Rectal smooth muscle tissue (tissue), 1 donor: ENCODE measurements at regions not wholly inside any gene's neighbourhood (a gene's known extent, or its start where the extent isn't known, plus 50 kb on each side); places are given as distances from the start of the nearest gene placed in this dataset.

Experiments used
- H3K27ac ChIP-seq: one replicate; pipeline ENCODE4 v1.7.0; 2013; ENCODE audit warnings: low read depth, low read length, inconsistent platforms
- H3K27me3 ChIP-seq: one replicate; pipeline ENCODE4 v1.7.0; 2013; ENCODE audit warnings: low read length; ENCODE audit not compliant: control insufficient read depth, insufficient read depth
- H3K36me3 ChIP-seq: one replicate; pipeline ENCODE4 v1.7.0; 2013; ENCODE audit warnings: low read length; ENCODE audit not compliant: control insufficient read depth, insufficient read depth
- H3K4me1 ChIP-seq: one replicate; pipeline ENCODE4 v1.7.0; 2013; ENCODE audit warnings: low read length; ENCODE audit not compliant: control insufficient read depth, insufficient read depth
- H3K4me3 ChIP-seq: one replicate; pipeline ENCODE4 v1.7.0; 2013; ENCODE audit warnings: low read length
- H3K9ac ChIP-seq: one replicate; pipeline ENCODE4 v1.7.0; 2013; ENCODE audit warnings: low read length

DNA sequence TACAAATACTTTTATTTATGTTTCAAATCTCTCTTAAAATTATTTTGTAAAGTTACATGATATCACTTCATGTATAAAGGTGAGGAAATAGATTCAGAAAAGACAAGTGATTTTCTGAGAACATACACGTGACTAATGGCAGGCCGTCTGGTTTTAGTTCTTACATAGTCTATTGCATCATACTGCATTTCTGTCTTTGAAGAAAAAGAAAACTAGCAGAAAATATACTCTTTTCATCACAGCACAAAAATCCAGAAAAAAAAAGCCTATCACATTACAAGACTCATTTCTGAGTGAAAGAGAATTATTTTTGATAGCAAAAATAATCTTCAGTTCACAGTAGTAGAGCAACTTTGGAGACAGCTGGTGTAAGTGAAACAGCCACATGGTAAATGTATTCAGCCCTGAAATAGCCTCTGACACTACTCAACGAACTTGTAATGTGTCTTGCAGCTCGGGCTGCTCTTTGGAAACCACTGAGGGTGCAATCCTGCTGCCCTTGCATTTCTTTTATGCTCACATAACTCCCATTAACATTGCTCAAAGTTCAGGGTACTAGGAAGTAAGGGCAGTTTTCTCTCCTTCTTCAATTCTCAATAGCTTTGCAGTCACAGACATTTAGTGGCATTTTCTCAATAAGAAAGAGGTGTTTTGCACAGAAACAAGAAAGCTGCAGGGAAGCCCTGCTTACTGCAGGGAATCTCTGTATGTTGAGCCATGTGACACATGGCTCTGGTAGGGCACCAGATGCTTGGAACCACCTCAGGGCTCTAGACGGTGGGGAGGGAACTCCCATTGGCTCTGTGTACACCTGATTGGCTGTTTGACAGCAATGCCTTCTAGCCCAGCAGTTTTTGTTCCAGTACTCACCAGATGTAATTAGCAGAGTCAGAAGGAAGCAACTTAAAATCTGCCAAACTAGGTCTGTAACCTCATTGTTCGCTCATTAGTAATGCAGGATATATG, 845.3 kb upstream of the PTPRD start:
- no peaks in the 10 kb centered on the region for H3K27me3 ChIP-seq
- no peak overlapping the region for H3K4me3 ChIP-seq
- H3K9ac ChIP-seq = no peak overlapping the region
- no peaks in the 10 kb centered on the region for H3K4me1 ChIP-seq
- no peak overlapping the region for H3K27ac ChIP-seq
- no peaks in the 10 kb centered on the region for H3K36me3 ChIP-seq

DNA sequence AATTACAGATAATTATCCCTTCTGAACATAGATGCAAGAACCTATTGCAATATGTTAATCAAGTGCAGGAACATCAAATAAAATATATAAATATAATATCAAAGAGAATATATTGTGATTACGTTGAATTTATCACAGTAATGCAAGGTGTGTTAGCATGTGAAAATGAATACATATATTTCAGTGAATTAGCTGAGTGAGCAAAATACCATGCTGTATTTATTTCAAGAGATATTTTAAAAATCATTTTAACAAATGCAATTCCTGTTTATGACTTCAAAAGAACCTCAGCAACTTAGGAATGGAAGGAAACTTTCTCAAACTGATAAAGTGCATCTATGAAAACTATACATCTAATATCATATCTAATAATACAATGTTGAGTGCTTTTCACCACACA, 856.9 kb upstream of the PTPRD start:
- Histone ChIP-seq H3K36me3 (no peaks in the 10 kb centered on the region), H3K27ac (no peak overlapping the region), H3K4me1 (no peaks in the 10 kb centered on the region), H3K4me3 (no peak overlapping the region), H3K9ac (no peak overlapping the region), H3K27me3 (no peaks in the 10 kb centered on the region)

DNA sequence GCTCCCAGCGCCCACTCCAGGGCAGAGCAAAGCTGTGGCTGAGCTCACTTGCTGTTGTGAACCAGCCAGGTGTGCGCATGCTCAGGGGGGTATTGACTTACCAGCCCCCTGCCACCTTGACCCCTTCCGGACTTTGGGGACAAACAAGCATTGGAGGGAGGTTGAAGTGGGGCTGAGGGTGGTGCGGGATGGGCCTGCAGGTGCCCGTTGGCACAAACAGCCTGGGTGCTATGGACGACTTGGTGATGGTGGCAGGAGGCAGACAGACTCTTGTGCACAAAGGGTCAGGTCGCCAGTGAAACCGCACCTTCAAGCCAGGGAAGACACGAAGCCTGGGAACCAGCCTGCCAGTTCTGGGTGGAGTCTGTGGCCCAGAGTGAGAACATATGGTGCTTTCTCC, 858.5 kb upstream of the PTPRD start:
- Histone ChIP-seq H3K27ac (no peak overlapping the region), H3K36me3 (no peaks in the 10 kb centered on the region), H3K9ac (no peak overlapping the region), H3K4me1 (no peaks in the 10 kb centered on the region), H3K27me3 (no peaks in the 10 kb centered on the region), H3K4me3 (no peak overlapping the region)

DNA sequence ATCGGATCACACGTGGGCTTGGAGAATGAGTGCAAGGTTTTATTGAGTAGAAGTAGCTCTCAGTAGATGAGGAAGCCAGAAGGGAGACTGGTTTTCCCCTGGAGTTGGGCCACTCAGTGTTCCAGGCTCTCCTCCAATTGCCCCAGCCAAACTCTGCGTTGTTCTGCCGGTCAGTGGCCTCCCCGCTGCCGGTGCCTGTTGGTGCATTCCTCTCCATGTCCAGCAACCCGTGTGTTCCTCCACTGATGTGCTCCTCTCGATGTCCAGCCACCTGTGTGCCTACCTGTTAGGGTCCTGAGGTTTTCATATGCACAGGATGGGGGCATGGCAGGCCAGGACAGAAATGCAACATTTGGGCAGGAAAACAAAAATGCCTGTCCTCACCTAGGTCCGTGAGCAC, 888.0 kb upstream of the PTPRD start:
- Histone ChIP-seq H3K27ac (no peak overlapping the region), H3K4me1 (no peaks in the 10 kb centered on the region), H3K4me3 (no peak overlapping the region), H3K36me3 (no peaks in the 10 kb centered on the region), H3K9ac (no peak overlapping the region), H3K27me3 (no peaks in the 10 kb centered on the region)

DNA sequence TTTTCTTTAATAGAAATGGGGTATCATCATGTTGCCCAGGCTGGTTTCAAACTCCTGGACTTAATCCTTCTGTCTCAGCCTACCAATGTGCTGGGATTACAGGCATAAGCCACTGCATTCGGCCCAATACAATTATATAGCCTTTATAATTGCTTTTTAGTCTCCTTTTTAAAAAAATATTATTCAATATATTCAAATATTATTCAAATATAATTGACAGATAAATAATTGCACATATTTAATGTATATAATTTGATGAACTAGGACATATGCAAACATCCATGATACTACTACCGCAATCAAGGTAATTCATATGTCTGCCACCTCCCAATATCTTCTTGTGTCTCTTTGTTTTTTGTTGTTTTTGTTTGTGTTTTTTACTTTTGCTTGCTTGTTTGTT, 894.2 kb upstream of the PTPRD start:
- Histone ChIP-seq H3K27me3 (no peaks in the 10 kb centered on the region), H3K36me3 (no peaks in the 10 kb centered on the region), H3K9ac (no peak overlapping the region), H3K4me1 (no peaks in the 10 kb centered on the region), H3K27ac (no peak overlapping the region), H3K4me3 (no peak overlapping the region)

DNA sequence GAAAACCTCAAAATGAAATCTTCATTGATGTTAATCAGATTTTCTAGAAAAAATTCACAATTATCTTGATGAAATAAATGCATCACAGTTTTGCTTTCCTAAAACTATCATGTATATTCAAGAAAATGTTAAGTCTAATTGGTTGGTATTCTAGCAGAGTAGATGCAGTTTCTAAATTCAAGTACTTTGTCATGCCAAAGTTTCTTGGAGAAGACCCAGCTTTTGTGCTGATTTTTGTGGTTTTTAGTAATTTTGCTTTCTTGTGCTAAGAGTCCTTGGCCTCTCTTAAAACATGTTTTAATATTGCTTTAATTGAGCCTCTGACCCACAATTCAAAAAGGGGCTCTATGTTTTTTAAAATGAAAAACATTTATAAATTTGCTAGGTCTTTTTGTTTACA, 924.8 kb upstream of the PTPRD start:
- H3K9ac ChIP-seq = no peak overlapping the region
- H3K27me3 ChIP-seq = no peaks in the 10 kb centered on the region
- H3K4me3 ChIP-seq = no peak overlapping the region
- no peak overlapping the region for H3K27ac ChIP-seq
- H3K36me3 ChIP-seq = no peaks in the 10 kb centered on the region
- H3K4me1 ChIP-seq = no peaks in the 10 kb centered on the region

DNA sequence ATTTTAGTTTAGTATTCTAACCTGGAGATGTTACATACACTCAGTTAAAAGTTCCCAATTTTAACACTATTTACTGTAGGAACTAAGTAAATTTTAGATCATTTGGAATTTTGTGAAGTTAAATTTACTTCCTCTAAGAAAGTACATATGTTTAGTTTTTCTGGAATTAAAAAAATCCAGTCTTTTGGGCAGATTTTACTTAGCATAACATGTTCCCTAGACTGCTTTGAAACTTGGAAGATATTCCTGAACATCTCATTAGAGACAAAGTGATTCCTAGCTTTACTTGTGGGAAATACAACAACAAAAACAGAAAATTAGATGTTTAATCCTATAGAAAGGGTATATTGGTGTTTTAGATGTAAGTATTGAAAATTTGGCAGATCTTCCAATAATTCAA, 930.0 kb upstream of the PTPRD start:
- H3K4me3 ChIP-seq = no peak overlapping the region

DNA sequence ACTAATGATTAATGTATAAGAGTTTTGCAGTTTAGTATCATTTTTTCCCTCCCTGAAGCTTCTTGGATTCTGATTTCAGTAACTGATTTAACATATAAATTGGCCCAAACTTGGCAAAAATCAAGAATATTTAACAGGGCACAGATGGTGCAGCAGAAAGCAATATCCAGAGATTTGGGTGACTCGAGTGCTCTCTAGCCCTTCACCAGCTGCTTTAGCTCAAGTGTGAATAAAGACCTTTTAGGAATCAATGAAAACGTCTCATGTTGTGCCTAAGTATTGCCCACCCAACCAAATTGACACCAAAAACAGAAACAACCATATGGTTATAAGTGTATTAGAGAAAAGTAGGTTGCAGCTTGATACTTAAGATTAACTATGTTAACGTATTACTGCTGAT, 933.4 kb upstream of the PTPRD start:
- Histone ChIP-seq H3K4me3 (no peak overlapping the region), H3K27ac (no peak overlapping the region), H3K27me3 (no peaks in the 10 kb centered on the region), H3K4me1 (no peaks in the 10 kb centered on the region), H3K36me3 (no peaks in the 10 kb centered on the region), H3K9ac (no peak overlapping the region)

More for the DNA sequence above, 930.0 kb upstream of the PTPRD start:
- no peaks in the 10 kb centered on the region for H3K36me3 ChIP-seq
- H3K27me3 ChIP-seq = no peaks in the 10 kb centered on the region
- no peak overlapping the region for H3K27ac ChIP-seq
- H3K4me1 ChIP-seq = no peaks in the 10 kb centered on the region
- no peak overlapping the region for H3K9ac ChIP-seq

DNA sequence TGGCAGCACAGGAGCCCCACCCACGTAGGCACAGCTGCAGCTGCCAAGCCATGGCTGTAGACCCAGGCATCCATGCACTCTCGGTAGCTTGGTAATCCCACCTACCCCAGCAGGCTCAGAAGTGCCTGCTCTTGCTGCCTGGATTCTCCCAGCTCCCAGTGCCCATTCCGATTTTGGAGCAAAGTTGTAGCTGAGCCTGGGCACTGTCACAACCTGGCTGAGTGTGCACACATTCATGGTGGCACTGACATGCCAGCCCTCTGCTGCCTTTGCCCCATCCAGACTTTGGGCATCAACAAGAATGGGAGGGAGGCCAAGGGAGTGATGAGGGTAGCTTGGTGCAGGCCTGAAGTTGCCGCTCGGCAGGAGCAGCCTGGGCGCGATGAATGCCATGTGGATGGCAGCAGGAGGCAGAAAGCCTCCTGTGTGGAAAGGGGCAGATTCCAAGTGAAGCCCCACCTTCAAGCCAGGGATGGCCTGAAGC, 936.6 kb upstream of the PTPRD start:
- no peak overlapping the region for H3K27ac ChIP-seq
- H3K4me3 ChIP-seq = no peak overlapping the region
- no peaks in the 10 kb centered on the region for H3K4me1 ChIP-seq
- H3K36me3 ChIP-seq = no peaks in the 10 kb centered on the region
- H3K27me3 ChIP-seq = no peaks in the 10 kb centered on the region
- H3K9ac ChIP-seq = no peak overlapping the region

DNA sequence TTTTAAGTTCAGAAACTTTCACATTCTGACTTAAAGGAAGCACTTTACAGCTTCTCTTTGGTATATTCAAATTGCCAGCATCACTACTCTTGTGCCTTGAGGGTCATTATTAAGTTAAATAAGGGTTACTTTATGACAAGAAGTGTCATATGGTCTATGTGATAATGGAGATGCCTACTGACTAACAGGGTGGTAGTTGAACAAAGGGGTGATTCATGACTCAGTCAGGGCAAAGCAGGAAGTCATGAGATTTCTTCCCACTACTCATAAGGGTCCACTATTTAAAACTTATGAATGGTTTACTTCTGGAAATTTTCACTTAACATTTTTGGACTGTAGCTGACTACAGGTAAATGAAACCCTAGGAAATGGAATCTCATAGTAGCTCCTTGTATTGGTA, 938.3 kb upstream of the PTPRD start:
- H3K36me3 ChIP-seq = no peaks in the 10 kb centered on the region
- H3K27ac ChIP-seq = no peak overlapping the region
- no peaks in the 10 kb centered on the region for H3K4me1 ChIP-seq
- no peaks in the 10 kb centered on the region for H3K27me3 ChIP-seq
- H3K4me3 ChIP-seq = no peak overlapping the region
- H3K9ac ChIP-seq = no peak overlapping the region

DNA sequence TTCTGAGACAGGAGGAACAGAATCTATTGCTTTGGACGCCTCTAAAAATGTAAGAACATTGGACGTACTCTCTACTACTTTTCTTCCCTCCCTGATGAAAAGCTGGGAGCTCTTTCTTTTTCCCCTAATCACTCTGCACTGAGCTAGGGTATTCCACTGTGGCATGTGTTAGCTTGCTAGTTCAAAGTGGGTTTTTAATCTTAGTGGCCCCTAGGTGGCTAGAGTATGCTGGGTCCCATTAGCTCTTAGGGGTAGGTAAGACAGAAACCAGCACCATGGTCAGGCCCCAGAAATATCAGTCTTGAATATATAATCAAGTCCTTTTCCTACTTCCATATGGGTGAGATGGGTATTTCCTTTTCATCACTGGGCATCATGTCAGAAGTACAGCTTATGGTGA, 945.2 kb upstream of the PTPRD start:
- Histone ChIP-seq H3K27me3 (no peaks in the 10 kb centered on the region), H3K4me3 (no peak overlapping the region), H3K4me1 (no peaks in the 10 kb centered on the region), H3K9ac (no peak overlapping the region), H3K27ac (no peak overlapping the region), H3K36me3 (no peaks in the 10 kb centered on the region)

DNA sequence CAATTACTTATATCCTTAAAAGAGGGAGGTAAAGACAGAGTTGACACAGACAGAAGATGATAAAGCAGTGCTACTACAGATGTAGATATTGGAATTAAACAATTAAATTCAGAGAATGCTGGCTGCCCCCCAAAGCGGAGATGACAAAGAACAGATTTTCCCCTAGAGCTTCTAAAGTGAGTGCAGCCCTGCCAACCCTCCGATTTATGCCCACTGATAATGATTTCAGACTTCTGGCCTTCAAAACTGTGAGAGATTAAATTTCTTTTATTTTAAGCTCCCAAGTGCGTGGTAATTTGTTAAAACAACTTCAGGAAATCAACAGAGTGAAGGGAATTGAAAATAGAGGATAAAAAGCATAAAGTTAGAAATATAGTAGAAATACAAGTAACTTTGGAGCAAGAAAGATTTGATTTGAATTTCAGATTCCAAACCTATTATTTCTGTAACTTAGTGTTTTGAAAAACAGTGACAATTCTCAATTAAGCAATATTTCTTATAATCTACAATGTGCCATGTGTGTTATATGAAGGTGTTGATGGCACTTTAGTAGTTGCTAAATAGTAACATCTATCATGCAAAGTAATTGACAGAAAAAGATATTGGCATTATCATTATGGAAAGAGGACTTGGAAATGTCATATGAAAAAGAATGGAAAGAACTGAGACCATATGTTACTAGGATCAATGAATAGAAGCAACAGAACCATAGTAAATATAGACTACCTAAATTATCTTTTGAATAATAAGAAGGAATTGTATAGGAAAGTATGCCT, 946.4 kb upstream of the PTPRD start:
- no peaks in the 10 kb centered on the region for H3K4me1 ChIP-seq
- no peak overlapping the region for H3K27ac ChIP-seq
- no peak overlapping the region for H3K9ac ChIP-seq
- no peaks in the 10 kb centered on the region for H3K36me3 ChIP-seq
- H3K4me3 ChIP-seq = no peak overlapping the region
- no peaks in the 10 kb centered on the region for H3K27me3 ChIP-seq
